Activated T-cell treated with anti-CD3 and anti-CD28 coated beads for 4 hours (primary cell): ENCODE measurements at regions not wholly inside any gene's neighbourhood (a gene's known extent, or its start where the extent isn't known, plus 50 kb on each side); places are given as distances from the start of the nearest gene placed in this dataset.

ENCODE experiments used
- DNase-seq: peaks from one replicate; pipeline ENCODE4 v3.0.0-alpha.2; 2020

DNA sequence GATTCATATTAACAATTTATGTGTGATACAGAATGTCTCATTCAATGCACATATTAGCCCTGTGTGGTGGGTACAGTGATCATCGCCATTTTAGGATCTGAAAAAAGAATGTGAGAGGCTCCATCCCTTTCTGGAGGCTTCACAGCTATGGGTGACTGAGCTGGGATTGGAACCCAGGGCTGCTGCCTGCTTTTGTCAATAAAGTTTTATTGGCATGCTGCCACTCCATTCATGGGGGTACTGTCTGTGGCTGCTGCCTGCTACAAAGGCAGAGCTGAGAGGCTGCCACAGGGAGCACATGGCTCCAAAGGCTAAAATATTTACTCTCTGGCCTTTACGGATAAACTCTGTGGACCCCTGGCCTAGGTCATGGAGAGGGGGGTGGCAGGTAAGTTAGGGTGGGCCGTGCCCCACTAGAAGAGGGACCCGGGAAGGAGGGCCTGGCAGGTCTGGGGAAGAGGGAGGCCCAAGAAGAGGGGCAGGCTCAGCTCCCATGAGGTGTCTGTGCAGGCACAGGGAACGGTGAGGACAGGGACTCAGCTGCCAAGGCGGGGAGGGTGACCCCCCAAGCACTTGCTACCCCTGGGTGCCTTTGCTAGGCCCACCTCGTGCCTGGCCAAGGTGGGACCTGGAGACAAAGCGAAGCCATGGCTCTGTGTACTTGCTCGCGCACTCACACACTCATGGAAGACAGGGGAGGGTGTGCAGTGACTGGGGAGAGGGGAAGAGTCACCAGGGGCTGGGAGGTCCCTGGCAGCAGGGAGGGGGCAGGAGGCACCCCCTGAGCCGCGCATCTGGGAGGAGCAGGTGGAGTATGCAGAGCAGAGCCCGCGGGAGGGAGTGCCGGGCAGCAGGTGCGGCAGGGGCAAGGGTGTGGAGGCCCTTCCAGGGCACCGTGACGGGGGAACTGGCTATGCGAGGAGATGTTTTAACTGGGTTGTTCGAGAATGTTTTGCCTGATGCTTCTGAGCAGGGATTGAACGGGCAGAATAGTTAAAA, 335.3 kb downstream of the CTTN start:
- no peak for DNase-seq

DNA sequence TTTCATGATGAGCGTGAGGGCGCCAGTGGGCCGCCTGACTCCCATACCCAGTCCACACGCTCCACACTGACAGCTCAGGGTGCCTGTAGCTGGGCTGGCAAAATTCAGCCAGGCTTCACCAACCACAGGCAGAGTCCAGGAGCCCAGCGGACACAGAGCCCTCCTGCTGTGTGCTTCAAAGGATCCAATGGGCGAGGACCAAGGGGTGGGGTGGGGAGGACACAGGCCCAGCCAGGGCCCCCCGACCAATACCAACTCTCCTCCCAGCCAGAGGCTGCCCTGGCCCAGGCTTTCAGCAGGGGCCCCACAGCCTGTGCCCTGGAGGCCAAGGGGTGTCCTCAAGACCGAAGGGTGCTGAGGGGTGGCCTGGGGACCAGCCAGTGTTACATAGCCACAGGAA, 336.1 kb downstream of the CTTN start:
- DNase-seq = no peak

DNA sequence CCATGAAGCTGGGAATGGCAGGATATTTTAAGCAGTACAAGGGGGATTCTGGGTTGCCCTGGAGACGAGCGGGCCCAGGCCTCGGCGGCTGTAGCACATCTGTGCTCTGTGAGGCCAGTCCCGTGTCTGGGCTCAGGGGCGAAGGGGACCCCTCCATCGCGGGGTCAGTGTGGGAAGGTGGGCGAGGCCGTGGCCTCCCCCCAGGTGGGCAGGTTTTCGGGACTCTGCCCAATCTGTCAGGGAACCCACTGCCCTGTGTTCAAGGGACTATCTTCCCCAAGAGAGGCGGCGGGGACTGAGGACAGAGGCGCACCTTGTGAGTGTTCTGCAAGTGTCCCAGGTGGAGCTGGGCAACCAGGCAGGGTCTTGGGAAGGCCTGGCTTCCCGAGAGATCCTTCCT, 336.6 kb downstream of the CTTN start:
- DNase-seq = no peak

DNA sequence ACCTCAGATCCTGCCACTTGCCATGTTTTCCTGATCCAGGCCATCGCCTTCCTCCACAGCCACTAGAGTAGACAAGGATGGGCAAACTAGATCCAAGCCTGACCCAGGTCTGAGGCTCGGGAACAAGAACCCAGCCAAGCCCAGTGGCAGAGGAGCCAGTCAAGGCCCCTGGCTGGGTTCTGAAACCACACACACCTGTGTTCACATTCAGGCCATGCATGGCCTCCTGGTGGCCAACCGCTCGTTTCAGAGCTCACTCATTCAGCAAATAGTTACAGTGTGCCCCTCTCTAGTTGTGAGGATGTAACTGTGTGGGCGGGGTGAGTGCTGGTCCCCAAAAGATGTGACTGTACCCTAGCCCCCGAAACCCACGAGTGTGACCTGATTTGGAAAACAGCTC, 337.6 kb downstream of the CTTN start:
- DNase-seq = no peak

DNA sequence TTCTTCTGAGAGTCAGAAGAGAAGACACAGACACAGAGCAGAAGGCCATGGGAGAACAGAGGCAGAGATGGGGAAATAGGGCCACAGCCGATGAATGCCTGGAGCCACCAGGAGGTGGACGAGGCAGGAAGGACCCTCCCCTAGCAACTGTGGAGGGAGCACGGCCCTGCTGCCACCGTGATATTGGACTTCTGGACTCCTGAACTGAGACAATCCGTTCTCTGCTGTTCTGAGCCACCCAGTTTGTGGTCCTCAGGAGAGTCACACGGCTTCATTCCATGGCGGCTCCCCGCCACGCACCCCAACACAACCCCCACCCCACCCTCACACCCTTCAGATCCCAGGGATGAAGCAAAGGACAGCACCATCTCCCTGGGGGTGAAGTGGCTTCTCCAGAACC, 338.1 kb downstream of the CTTN start:
- DNase-seq = no peak

DNA sequence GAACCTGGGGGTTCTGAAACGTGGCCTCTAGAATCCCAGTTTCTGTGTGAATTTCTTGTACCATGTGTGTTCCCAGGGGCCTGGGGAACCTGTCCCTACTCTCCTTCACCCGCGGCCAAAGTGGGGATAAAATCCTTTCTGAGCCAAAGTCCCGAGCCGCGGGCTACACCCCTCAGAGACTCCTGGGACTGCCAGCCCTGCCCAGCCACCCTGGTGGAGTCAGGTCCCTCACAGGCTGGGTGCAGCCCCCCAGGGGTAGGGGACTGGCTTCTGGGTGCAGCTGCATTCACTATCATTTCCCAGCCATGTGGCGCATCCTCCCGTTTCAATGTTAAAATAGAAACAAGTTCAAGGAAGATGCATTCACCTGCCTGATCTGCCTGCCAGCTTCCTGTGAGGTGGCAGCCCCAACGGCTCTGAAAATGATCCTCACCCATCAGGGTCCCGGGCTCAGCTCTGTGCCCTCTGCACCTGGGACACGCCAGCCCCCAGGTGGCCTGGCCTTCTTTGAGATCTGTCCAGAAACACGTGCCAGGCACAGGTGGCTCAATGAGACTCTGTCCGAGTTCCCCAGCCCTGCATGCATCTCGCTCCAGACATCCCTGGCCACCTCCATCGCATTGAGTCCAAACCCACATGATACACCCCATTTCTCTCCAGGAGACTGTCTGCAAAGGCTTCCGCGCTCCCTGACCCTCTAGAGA, 338.8 kb downstream of the CTTN start:
- DNase-seq = no peak

DNA sequence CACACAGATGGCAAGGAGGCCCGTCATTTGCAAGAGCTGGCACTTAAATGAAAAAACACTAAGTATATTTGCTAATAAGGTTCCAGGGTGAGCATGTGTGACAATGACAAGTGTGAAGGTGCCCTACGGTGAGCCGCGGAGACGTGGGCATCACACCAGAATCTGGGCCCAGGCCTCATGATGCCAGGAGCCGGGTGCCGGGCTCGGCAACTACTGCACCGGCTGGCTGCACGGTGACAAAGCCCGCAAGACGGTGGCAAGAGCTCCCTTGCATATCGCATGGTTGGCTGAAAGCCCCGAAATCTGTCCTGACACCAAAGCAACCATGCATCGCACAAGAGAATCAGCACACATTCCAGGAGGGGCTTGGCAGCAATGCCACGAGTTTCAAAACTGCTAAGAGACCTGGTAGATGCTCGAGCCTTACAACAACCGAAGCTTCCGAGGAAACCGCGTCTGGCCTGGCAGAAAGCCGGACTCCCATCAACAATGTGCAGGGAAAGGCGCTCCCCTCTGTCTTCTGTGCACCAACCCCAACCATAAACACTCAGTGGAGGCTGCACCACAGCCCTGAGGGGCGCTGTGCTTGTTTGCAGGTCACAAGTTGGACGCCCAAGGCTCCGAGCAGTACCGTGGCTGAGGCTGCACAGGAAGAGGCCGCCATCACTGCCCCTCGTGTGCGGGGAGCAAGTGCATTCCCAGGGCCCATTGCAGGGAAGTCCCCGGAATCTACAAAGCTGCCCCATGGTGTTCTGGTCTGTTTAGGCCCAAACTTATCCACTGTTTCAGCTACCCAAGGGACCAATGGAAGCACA, 339.7 kb downstream of the CTTN start:
- DNase-seq = no peak

DNA sequence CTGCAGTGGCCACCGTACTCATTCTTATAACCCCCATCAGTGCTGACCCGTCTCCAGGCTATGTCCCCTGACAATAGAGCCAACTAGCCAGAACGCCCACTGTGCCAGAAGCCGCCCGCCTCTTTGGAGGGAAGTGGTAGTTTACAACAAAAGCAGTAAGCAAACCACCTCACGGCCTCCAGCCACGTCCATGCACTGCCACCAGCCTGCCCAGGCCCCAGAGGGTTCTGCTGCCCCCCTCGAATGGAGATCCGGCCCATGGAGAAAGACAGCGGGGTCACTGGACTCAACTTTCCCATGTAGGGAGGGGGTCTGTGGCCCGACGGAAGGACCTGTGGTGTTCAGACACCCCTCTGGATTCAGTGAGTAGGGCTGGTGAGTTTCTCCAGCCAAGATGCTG, 340.3 kb downstream of the CTTN start:
- no peak for DNase-seq

DNA sequence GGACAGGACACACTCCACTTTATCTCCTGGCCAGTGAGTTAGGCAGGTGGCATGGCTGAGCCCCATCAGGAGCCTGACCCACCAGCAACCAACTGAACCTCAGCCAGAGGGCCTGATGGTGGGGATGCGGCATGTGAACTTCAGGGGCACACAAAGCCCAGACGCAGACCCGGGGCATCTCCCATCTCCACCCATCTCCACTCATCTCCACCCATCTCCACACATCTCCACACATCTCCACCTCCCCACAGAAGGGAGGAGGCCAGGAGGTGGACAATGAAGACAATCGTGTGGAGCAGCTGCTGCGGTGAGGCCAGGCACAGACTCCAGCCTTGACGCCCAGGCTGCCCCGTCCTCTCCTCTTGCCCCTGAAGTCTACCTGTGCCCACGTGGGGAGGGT, 340.8 kb downstream of the CTTN start:
- no peak for DNase-seq

DNA sequence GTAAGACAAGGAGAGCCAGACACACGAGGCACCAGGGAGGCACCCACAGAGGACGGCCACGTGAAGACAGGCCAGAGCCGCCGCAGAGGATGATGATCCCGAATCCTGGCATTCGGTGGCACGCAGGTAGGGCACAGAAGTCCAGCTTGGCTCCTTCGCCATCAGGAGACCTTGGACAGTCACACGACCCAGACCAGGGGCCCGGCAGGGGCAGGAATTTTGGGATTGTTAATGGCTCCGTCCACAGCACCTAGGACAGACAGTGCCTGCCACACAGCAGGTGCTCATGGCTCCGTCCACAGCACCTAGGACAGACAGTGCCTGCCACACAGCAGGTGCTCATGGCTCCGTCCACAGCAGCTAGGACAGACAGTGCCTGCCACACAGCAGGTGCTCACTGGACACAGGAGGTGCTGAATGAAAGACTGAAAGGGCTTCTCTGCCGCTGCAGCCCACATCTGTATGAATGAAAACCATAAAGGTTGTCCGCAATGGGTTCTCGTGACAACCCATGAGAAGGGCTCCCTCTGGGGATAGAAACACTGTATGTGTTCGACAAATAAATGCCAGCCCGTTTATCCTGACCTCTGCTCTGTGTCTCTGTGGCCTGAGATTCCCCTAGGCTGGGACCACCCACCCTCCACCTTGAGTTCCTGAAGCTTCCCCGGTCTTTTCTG, 341.6 kb downstream of the CTTN start:
- no peak for DNase-seq

DNA sequence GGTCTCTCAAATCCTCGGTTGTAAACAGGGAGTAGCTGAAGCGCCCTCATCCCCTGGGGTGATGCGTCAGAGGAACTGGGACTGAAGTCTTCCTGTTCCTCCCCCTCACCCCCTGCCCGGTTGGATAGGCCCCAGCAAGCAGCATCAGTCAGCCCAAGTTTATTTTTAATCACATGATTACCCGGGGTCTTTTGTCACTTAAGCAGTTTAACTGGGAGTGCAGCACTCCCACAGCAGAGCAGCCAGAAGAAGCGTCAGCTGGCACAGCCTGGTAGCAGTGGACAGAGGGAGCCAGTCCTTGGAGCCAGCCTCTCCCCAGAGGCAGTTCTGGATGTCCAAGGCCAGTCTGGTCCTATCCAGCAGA, 342.1 kb downstream of the CTTN start:
- DNase-seq = no peak

DNA sequence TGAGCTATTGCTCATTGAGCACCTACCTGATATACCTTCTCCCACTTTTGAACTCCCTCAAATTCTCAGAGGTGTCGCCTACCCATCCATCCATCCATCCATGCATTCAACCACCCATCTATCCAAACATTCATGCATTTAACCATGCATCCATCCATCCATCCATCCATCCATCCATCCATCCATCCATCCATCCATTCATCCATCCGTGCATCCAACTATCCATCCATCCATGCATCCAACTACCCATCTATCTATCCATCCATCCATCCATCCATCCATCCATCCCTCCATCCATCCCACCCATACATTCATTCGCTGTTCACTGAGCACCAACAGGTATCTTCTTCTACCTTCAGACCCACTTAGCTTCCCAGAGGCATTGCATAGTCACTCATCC, 342.8 kb downstream of the CTTN start:
- DNase-seq = no peak

DNA sequence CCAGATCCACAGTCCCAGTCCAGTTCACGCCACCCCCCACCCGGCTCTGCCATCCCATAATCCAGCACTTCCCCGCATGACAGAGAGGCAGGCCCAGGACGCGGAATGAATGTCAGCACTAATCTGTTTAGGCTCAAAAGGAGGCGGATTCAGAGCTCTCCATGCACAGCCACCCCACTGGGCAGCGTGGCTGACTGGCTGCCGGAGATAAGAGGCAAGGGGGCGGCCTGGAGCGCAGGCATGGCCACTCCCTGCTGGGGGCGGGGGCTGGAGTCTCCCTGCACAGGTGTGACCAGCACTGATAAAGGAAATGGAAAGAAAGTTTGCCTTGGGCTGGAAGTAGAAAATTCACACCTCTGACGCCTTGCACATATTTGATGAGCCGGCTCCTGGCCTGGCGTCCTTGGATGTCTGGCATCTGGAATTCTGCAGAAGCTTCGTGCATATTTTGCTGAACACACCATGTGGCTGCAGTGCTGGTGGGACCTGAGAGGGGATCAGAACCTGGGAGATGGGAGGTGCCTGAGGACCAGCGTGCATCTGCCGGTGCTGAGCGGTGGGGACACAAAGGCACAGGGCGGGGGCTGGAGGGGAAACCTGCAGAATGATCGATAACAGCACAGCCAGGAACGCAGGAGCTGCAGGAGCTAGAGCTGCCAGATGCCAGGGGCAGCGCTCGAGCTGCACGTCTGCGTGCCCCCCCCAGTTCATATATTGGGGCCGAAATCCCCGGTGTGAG, 344.4 kb downstream of the CTTN start:
- DNase-seq = no peak

DNA sequence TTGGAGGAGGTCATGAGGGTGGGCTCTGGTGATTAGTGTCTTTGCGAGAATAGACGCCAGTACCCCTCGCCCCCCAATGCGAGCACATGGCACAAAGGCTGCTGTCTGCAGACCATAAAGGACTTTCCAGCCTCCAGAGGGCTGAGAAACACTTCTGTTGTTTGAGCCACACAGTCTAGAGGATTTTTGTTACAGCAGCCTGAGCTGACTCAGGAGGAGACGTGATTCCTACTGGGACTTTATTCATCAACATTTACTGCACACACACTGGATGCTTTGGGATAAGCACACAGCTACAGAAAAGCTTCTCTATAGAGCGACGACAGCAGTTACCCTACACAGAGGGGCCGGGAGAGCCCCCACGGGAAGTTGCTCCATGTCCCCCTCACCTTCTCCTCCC, 345.0 kb downstream of the CTTN start:
- DNase-seq = no peak

DNA sequence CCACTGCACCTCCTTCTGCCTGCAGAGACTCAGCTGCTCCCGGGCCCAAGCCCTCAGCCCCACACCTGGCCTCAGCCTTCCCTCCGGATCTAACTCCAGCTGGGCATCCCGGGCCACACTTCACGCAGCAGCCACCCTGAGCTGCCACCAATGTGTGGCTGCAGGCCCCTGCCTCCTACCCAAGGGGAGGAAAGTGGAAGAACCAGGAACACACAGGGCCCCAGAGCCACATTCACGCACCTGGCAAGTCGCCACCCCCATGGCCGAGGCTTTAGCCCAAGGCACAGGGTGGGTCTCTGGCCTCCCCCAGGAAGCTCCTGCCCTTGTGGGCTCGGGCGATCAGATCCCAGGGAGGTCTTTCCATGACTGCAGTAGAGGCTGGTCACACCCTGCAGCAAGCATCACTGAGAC, 345.6 kb downstream of the CTTN start:
- DNase-seq = no peak

DNA sequence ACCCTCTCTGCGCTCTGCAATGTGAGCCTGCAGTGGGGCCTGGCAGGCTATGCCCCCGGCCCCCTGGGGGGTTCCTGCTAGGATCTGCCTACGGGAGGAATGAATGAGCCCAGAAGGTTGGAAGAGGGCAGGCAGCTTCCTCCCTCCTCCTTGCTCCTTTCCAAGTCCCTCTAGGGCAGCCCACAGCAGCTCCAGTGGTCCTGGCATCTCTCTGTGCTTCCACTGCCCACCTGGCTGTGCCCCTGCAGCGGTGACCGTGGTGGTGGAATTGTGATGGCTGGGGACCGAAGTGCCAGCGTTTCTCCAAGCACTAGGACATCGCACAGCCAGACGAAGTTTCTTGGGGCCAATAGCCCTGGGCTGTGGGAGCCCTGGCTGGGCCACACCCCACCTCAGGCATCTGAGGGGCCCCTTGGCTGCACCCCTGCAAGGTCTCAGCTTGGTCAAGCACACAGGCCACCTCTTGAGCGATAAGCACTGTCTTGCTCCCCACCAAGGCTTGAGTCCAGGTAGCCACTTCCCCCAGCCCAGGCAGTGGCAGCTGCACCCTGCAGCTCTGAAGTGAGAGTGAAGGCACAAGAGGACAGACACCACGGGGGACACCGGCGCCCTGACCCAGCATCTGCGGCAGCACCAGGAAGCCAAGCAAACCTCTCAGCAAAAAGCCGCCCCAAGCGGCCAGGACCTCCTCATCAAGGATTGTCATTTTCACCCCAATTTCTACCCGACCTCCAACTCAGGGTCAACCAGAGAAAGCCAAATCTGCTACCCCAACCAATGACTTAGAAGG, 346.3 kb downstream of the CTTN start:
- DNase-seq = no peak

DNA sequence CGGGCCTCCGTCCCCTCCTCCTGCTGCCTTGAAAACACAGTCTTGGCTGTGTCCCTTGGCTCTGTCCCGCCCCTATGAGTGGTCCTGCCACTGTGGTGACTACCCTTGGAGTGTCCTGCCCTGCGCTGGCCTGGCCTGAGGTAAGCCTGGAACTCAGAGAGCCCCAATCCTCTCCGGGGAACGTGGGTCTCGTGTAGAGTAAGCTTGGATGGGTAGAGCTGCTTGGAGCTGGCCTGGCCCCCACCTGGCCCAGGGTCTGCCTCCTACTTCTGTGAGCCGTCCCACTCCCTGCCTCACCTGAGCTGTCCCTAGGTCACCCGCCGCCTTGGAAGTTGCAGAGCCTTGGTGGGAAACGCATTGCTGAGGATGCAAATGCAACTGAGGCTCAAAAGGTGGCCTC, 347.1 kb downstream of the CTTN start:
- no peak for DNase-seq

DNA sequence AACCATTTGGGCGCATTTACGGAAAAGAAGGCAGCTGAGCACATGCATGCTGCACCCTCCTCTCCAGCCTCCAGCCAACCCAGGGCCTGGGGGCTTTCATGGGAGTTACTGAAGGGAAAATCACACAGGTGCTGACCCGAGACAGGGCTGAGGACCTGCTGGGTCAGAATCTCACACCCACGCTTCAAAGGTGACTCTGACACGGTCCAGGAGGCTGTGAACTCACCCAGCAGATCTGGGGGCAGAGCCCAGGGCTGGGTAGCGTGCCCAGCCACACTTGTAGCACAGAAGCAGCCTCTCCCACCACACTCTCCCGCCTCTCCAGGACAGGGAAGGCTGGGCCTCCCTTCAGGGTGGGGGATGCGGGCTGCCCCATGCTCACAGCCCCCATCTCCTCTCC, 347.6 kb downstream of the CTTN start:
- no peak for DNase-seq

DNA sequence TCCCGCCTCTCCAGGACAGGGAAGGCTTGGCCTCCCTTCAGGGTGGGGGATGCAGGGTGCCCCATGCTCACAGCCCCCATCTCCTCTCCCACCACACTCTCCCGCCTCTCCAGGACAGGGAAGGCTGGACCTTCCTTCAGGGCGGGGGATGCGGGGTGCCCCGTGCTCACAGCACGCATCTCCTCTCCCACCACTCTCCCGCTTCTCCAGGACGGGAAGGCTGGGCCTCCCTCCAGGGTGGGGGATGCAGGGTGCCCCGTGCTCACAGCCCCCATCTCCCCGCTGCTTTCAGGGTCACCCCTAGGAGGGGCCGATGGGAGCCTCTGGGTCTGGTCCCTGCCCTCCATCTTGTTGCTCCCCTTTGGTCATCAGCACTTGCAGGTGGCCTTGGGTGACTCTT, 348.0 kb downstream of the CTTN start:
- no peak for DNase-seq

DNA sequence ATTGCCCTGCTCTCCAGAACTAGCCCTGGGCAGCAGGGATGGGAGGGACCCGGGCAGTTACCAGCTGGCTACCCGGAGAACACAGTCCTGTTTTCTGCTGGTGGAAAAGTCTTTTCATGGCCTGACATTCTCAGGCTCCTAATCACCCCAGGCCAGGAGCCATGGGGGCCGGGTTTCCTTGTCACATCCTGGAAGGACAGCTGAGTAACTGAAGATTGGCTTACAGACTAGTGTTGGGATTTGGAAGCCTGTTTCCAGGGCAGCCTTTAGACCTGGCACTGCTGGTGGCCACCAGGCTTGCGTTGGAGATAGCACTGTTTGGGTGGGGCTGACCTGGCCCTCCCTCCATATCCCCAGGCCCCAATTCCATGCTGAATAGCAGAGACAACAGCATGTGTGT, 349.0 kb downstream of the CTTN start:
- no peak for DNase-seq

DNA sequence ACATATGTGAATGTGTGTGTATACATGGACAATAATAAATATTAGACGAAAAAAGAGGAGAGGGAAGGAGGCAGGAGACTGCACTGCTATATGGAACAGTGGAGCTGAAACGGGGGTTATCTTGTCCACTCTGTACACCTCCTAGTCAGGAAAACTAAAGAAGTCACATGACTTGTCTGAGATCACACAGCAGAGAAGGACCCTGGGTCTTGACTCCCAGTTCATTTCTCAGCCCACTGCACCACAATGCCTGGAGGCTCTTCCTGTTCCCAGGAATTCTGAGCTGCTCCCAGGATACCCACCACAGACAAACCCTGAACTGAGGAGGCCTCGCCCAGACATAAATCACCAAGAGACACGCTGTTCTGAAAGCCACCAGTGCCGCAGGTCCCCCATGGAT, 349.6 kb downstream of the CTTN start:
- no peak for DNase-seq
